ENCODE measurements at regions not wholly inside any gene's neighbourhood (a gene's known extent, or its start where the extent isn't known, plus 50 kb on each side); places are given as distances from the start of the nearest gene placed in this dataset.

DNA sequence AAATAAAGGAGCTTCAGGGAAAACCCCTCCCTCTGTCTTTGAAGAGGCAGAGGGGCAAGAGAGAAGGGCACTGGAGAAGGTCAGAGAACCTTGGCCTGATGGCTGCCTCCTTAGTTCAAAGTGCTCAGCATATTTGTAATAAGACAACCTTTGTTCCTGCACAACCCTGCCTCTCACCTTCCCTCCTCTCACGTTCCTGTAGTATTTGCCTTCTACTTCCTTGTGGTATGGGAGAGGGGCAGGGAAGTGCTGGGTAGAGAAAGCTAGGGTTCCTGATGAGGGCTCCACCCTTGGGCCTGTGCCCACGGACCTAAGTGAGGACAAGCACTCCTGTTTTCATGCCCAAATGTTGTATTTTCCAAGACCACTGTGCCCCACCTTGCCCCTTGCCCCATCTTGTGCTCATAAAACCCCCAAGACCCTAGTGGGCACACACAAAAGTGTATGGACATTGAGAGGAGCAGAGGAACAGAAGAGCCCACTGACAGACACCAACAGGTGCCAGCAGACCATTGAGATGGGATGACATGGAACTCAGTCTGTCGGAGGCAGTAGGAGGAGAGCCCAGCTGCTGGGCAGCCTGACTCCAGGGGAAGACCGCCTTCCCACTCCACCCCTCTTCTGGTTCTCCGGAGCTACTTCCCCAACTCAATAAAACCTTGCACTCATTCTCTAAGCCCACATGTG is 261.5 kb upstream of the CCDC196 start:
- TF ChIP-seq CTCF (IDR thresholded peaks at IDR 0.05) (no peak), POLR2A (IDR thresholded peaks at IDR 0.05) (no peak)

Measured in body of pancreas (tissue), 4 donors.